NB4 (cell line): ENCODE measurements at regions not wholly inside any gene's neighbourhood (a gene's known extent, or its start where the extent isn't known, plus 50 kb on each side); places are given as distances from the start of the nearest gene placed in this dataset.

Source experiments
- POLR2A ChIP-seq: IDR thresholded peaks from 2 replicates; pipeline ENCODE4 v1.6.1; 2011; ENCODE audit warnings: mild to moderate bottlenecking; ENCODE audit not compliant: insufficient read length; ENCODE audit errors: extremely low read depth
- TF ChIP-seq, protein P1 (sequence below): IDR thresholded peaks from one replicate; pipeline ENCODE4 v1.5.1; 2012; ENCODE audit warnings: low read depth, low read length
- TF ChIP-seq, protein P2 (sequence below): IDR thresholded peaks from 2 replicates; pipeline ENCODE4 v1.6.1; 2011; ENCODE audit warnings: low read depth, low read length

- TF ChIP-seq POLR2A = no peak
- TF ChIP-seq, protein P1, sequence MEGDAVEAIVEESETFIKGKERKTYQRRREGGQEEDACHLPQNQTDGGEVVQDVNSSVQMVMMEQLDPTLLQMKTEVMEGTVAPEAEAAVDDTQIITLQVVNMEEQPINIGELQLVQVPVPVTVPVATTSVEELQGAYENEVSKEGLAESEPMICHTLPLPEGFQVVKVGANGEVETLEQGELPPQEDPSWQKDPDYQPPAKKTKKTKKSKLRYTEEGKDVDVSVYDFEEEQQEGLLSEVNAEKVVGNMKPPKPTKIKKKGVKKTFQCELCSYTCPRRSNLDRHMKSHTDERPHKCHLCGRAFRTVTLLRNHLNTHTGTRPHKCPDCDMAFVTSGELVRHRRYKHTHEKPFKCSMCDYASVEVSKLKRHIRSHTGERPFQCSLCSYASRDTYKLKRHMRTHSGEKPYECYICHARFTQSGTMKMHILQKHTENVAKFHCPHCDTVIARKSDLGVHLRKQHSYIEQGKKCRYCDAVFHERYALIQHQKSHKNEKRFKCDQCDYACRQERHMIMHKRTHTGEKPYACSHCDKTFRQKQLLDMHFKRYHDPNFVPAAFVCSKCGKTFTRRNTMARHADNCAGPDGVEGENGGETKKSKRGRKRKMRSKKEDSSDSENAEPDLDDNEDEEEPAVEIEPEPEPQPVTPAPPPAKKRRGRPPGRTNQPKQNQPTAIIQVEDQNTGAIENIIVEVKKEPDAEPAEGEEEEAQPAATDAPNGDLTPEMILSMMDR = no peak
- TF ChIP-seq, protein P2, sequence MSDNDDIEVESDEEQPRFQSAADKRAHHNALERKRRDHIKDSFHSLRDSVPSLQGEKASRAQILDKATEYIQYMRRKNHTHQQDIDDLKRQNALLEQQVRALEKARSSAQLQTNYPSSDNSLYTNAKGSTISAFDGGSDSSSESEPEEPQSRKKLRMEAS = no peak
These were observed 195.8 kb upstream of the GPR149 start for GRCh38 chr3:154625756-154626155.
